ENCODE measurements at regions not wholly inside any gene's neighbourhood (a gene's known extent, or its start where the extent isn't known, plus 50 kb on each side); places are given as distances from the start of the nearest gene placed in this dataset.

DNA sequence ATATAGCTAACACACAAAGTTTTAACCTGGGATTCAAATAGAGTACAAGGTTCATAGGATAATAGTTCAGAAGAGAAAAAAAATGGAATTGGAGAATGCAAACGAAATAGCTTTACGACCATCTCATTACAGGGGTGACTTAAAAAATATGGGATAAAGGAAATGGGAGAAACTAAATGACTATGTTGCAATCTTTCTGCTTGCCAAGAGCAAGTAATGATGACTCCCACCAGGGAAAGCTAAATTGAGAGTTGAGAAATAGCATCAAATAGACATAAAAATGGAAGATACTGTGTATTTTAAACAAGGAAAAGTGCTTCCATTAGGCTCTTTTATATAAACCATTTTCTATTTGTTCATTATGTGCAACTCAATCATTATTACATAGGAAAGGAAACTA lies 155.7 kb upstream of the ATXN7L3B start:
- H3K27ac ChIP-seq, result no peak overlapping the region
- no peaks in the 10 kb centered on the region for H3K4me1 ChIP-seq
- H3K36me3 ChIP-seq, result no peaks in the 10 kb centered on the region
- 69 to 89% (median 73%) methylated on average over 2 of the region's 2 CpGs for WGBS, 5 donors
- DNase-seq, result no peak
- TF ChIP-seq POLR2AphosphoS5 (IDR thresholded peaks at IDR 0.05) (no peak), POLR2A (IDR thresholded peaks at IDR 0.05) (no peak)
- TF ChIP-seq, protein P1, sequence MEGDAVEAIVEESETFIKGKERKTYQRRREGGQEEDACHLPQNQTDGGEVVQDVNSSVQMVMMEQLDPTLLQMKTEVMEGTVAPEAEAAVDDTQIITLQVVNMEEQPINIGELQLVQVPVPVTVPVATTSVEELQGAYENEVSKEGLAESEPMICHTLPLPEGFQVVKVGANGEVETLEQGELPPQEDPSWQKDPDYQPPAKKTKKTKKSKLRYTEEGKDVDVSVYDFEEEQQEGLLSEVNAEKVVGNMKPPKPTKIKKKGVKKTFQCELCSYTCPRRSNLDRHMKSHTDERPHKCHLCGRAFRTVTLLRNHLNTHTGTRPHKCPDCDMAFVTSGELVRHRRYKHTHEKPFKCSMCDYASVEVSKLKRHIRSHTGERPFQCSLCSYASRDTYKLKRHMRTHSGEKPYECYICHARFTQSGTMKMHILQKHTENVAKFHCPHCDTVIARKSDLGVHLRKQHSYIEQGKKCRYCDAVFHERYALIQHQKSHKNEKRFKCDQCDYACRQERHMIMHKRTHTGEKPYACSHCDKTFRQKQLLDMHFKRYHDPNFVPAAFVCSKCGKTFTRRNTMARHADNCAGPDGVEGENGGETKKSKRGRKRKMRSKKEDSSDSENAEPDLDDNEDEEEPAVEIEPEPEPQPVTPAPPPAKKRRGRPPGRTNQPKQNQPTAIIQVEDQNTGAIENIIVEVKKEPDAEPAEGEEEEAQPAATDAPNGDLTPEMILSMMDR (IDR thresholded peaks at IDR 0.05 in 8 of 11, conservative IDR thresholded peaks at IDR 0.05 in 3 of 11), result no peak
- no peak overlapping the region for H3K4me3 ChIP-seq
- intact Hi-C loops (cut with DNase I; ENCODE audit: low total_unique reads), result no loop called here
- peaks cover 0 to 18% (median 5%) of the 10 kb centered on the region in 8 donors for H3K9me3 ChIP-seq
- no peaks in the 10 kb centered on the region for H3K27me3 ChIP-seq (replicated peaks in 1 of 7)

DNA sequence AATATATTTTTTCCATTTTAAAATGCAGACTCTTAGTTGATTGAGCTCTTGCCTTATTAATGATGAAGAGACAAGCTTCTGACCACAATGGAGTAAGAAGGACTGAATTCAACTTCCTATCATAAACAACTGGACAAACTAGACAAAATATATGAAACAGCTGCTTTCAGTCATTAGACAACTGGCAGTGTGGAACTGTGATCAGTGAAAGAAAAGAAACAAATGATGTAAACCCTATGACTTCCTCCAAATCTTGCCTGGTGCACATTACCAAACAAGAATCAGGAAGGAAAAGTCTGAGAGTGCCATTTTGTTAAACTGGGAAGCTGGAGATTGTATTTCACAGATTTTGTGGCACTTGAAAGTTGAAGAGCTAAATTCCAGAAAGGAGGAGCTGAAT lies 154.7 kb upstream of the ATXN7L3B start:
- TF ChIP-seq, protein P1 (IDR thresholded peaks at IDR 0.05 in 8 of 11, conservative IDR thresholded peaks at IDR 0.05 in 3 of 11), result no peak
- TF ChIP-seq POLR2AphosphoS5 (IDR thresholded peaks at IDR 0.05) (no peak), POLR2A (IDR thresholded peaks at IDR 0.05) (no peak)
- DNase-seq, result no peak
- Histone ChIP-seq H3K9me3 (peaks cover 0 to 26% (median 9%) of the 10 kb centered on the region in 8 donors), H3K36me3 (no peaks in the 10 kb centered on the region), H3K4me1 (no peaks in the 10 kb centered on the region), H3K27me3 (replicated peaks in 1 of 7) (no peaks in the 10 kb centered on the region), H3K27ac (no peak overlapping the region), H3K4me3 (no peak overlapping the region)
- intact Hi-C loops (cut with DNase I; ENCODE audit: low total_unique reads), result no loop called here

DNA sequence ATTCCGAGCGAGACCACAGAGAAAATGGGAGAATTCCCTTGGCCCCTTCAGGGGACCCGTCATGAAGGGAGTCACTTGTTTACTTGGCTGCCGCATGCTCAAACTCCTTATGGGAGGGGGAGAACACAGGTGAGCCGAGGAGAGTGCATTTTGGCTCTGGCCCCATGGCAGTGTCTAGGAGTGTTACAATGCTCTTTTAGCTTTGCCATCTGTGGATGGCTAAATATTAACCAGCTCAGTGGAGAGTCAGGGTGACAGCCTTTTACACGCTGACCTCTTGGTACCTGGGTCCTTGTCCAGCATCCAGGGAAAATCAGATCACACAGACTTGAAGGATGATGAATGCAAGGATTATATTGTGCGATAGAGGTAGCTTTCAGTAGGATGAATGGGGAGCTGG lies 146.4 kb upstream of the ATXN7L3B start:
- WGBS, 5 donors, result 83 to 90% (median 89%) methylated on average over 7 of the region's 7 CpGs
- Histone ChIP-seq H3K36me3 (no peaks in the 10 kb centered on the region), H3K9me3 (peaks cover 0 to 51% (median 20%) of the 10 kb centered on the region in 8 donors), H3K4me1 (no peaks in the 10 kb centered on the region), H3K27me3 (replicated peaks in 1 of 7) (no peaks in the 10 kb centered on the region), H3K27ac (no peak overlapping the region), H3K4me3 (no peak overlapping the region)
- no peak for DNase-seq
- TF ChIP-seq POLR2AphosphoS5 (IDR thresholded peaks at IDR 0.05) (no peak), POLR2A (IDR thresholded peaks at IDR 0.05) (no peak)
- TF ChIP-seq, protein P1 (IDR thresholded peaks at IDR 0.05 in 8 of 11, conservative IDR thresholded peaks at IDR 0.05 in 3 of 11), result no peak
- intact Hi-C loops (cut with DNase I; ENCODE audit: low total_unique reads), result no loop called here

DNA sequence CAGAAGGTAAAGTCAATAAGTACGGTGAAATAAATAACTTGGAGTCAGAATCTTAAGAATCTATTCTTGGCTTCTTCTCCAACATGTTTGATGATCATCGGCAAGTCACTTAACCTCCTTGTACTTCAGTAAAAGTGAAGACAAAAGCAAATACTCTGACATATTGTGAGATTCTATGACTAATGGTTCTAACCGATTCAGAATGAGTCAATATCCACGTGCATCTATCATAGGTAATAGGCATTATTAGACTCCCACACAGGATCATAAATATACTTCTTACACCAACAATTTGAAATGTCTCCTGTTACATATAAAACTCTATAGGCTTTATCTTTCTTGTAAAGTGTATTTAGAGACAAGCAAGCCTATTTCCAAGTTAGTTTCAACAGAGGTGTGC lies 144.4 kb upstream of the ATXN7L3B start:
- H3K27me3 ChIP-seq (replicated peaks in 1 of 7), result no peaks in the 10 kb centered on the region
- H3K27ac ChIP-seq, result no peak overlapping the region
- 72 to 85% (median 79%) methylated on average over 4 of the region's 4 CpGs for WGBS, 5 donors
- no peak overlapping the region for H3K4me3 ChIP-seq
- no peaks in the 10 kb centered on the region for H3K4me1 ChIP-seq
- peaks cover 0 to 34% (median 10%) of the 10 kb centered on the region in 8 donors for H3K9me3 ChIP-seq
- no peaks in the 10 kb centered on the region for H3K36me3 ChIP-seq
- intact Hi-C loops (cut with DNase I; ENCODE audit: low total_unique reads), result no loop called here
- no peak for DNase-seq
- no peak for TF ChIP-seq POLR2A (IDR thresholded peaks at IDR 0.05)
- no peak for TF ChIP-seq POLR2AphosphoS5 (IDR thresholded peaks at IDR 0.05)
- TF ChIP-seq, protein P1 (IDR thresholded peaks at IDR 0.05 in 8 of 11, conservative IDR thresholded peaks at IDR 0.05 in 3 of 11), result no peak

Data from spleen (tissue), 11 donors.